Activated naive CD4-positive, alpha-beta T cell treated with anti-CD3 and anti-CD28 coated beads, Interleukin-2, amount 10 ng/mL, durations not matched to agents 7 days and 5 days (primary cell): ENCODE measurements at regions not wholly inside any gene's neighbourhood (a gene's known extent, or its start where the extent isn't known, plus 50 kb on each side); places are given as distances from the start of the nearest gene placed in this dataset.

Experiments
- CTCF ChIA-PET: fragments of 350-600 bp; sonication (Branson Sonifier 250); formaldehyde crosslinking; loops from one replicate; lab custom pipeline; 2021; ENCODE audit warnings: antibody characterized with exemption; lab: Charles Lee
- DNase-seq: peaks from one replicate; pipeline ENCODE4 v3.0.0-alpha.2; 2020
- H3K27ac Mint-ChIP-seq: one replicate; pipeline ENCODE4 v1.8.0; 2021; ENCODE audit warnings: mild to moderate bottlenecking, moderate library complexity, mixed read lengths
- H3K27me3 Mint-ChIP-seq: one replicate; pipeline ENCODE4 v1.8.0; 2021; ENCODE audit warnings: mild to moderate bottlenecking, mixed read lengths
- H3K36me3 Mint-ChIP-seq: one replicate; pipeline ENCODE4 v1.8.0; 2021; ENCODE audit warnings: mixed read lengths
- H3K4me1 Mint-ChIP-seq: one replicate; pipeline ENCODE4 v1.8.0; 2021; ENCODE audit warnings: mixed read lengths
- H3K4me3 Mint-ChIP-seq: one replicate; pipeline ENCODE4 v1.8.0; 2021; ENCODE audit warnings: mild to moderate bottlenecking, moderate library complexity, mixed read lengths
- H3K9me3 Mint-ChIP-seq: one replicate; pipeline ENCODE4 v1.8.0; 2021; ENCODE audit warnings: mixed read lengths

GRCh38 chr14:46051796-46052195 lies 599.8 kb downstream of the RPL10L start:
- no peaks in the 10 kb centered on the region for H3K36me3 Mint-ChIP-seq

GRCh38 chr14:46048127-46048526 lies 603.5 kb downstream of the RPL10L start:
- DNase-seq = no peak
- Mint-ChIP-seq H3K4me3 (no peak overlapping the region), H3K36me3 (no peaks in the 10 kb centered on the region), H3K4me1 (no peaks in the 10 kb centered on the region), H3K27ac (no peak overlapping the region), H3K27me3 (no peaks in the 10 kb centered on the region), H3K9me3 (peaks cover 6% of the 10 kb centered on the region)
- CTCF ChIA-PET = no interaction called here

More at GRCh38 chr14:46051796-46052195, 599.8 kb downstream of the RPL10L start:
- no peaks in the 10 kb centered on the region for H3K27me3 Mint-ChIP-seq
- no peak overlapping the region for H3K27ac Mint-ChIP-seq
- no peak for DNase-seq
- H3K4me1 Mint-ChIP-seq = no peaks in the 10 kb centered on the region
- H3K9me3 Mint-ChIP-seq = peaks cover 7% of the 10 kb centered on the region
- CTCF ChIA-PET = no interaction called here
- no peak overlapping the region for H3K4me3 Mint-ChIP-seq

- CTCF ChIA-PET = no interaction called here
- Mint-ChIP-seq H3K4me3 (no peak overlapping the region), H3K36me3 (no peaks in the 10 kb centered on the region), H3K9me3 (peaks cover 9% of the 10 kb centered on the region), H3K27ac (no peak overlapping the region), H3K4me1 (no peaks in the 10 kb centered on the region), H3K27me3 (no peaks in the 10 kb centered on the region)
- DNase-seq = no peak
Measured at GRCh38 chr14:46036099-46036498, 615.5 kb downstream of the RPL10L start.

GRCh38 chr14:46034305-46034704 lies 617.3 kb downstream of the RPL10L start:
- no peak for DNase-seq
- no peaks in the 10 kb centered on the region for H3K36me3 Mint-ChIP-seq
- no peak overlapping the region for H3K4me3 Mint-ChIP-seq
- CTCF ChIA-PET = interaction anchor here (0.6 kb wide), 1 partner anchor 96 kb away, joined by 3 read pairs; no protein-coding TSS in a partner anchor
- H3K27ac Mint-ChIP-seq = no peak overlapping the region
- no peaks in the 10 kb centered on the region for H3K27me3 Mint-ChIP-seq
- H3K9me3 Mint-ChIP-seq = peaks cover 5% of the 10 kb centered on the region
- no peaks in the 10 kb centered on the region for H3K4me1 Mint-ChIP-seq

GRCh38 chr14:46018846-46019420 lies 632.6 kb downstream of the RPL10L start:
- no peak for DNase-seq
- Mint-ChIP-seq H3K27me3 (no peaks in the 10 kb centered on the region), H3K4me1 (no peaks in the 10 kb centered on the region), H3K36me3 (no peaks in the 10 kb centered on the region), H3K9me3 (peaks cover 18% of the 10 kb centered on the region), H3K4me3 (no peak overlapping the region), H3K27ac (no peak overlapping the region)
- CTCF ChIA-PET = no interaction called here

- DNase-seq = no peak
- no peaks in the 10 kb centered on the region for H3K36me3 Mint-ChIP-seq
- CTCF ChIA-PET = no interaction called here
- peaks cover 31% of the 10 kb centered on the region for H3K9me3 Mint-ChIP-seq
- H3K4me3 Mint-ChIP-seq = no peak overlapping the region
- H3K27ac Mint-ChIP-seq = no peak overlapping the region
- H3K27me3 Mint-ChIP-seq = no peaks in the 10 kb centered on the region
- H3K4me1 Mint-ChIP-seq = no peaks in the 10 kb centered on the region
Measured at GRCh38 chr14:46008348-46008747, 643.2 kb downstream of the RPL10L start.

GRCh38 chr14:45998554-45998953 lies 653.0 kb downstream of the RPL10L start:
- Mint-ChIP-seq H3K27me3 (no peaks in the 10 kb centered on the region), H3K36me3 (no peaks in the 10 kb centered on the region), H3K27ac (no peak overlapping the region), H3K9me3 (peaks cover 4% of the 10 kb centered on the region), H3K4me3 (no peak overlapping the region), H3K4me1 (no peaks in the 10 kb centered on the region)
- no peak for DNase-seq
- CTCF ChIA-PET = no interaction called here

GRCh38 chr14:45990252-45990651 lies 661.3 kb downstream of the RPL10L start:
- H3K27ac Mint-ChIP-seq = no peak overlapping the region
- DNase-seq = no peak
- H3K4me1 Mint-ChIP-seq = no peaks in the 10 kb centered on the region
- H3K27me3 Mint-ChIP-seq = no peaks in the 10 kb centered on the region
- peaks cover 3% of the 10 kb centered on the region for H3K9me3 Mint-ChIP-seq
- H3K4me3 Mint-ChIP-seq = no peak overlapping the region
- no peaks in the 10 kb centered on the region for H3K36me3 Mint-ChIP-seq
- CTCF ChIA-PET = no interaction called here

GRCh38 chr14:45976001-45976400 lies 675.6 kb downstream of the RPL10L start:
- no peak for DNase-seq
- H3K36me3 Mint-ChIP-seq = no peaks in the 10 kb centered on the region
- peaks cover 11% of the 10 kb centered on the region for H3K9me3 Mint-ChIP-seq
- CTCF ChIA-PET = no interaction called here
- no peaks in the 10 kb centered on the region for H3K27me3 Mint-ChIP-seq
- no peaks in the 10 kb centered on the region for H3K4me1 Mint-ChIP-seq
- no peak overlapping the region for H3K27ac Mint-ChIP-seq
- no peak overlapping the region for H3K4me3 Mint-ChIP-seq

GRCh38 chr14:45972416-45972815 lies 679.2 kb downstream of the RPL10L start:
- Mint-ChIP-seq H3K4me1 (no peaks in the 10 kb centered on the region), H3K27me3 (no peaks in the 10 kb centered on the region), H3K36me3 (no peaks in the 10 kb centered on the region), H3K4me3 (no peak overlapping the region), H3K9me3 (peaks cover 11% of the 10 kb centered on the region), H3K27ac (no peak overlapping the region)
- CTCF ChIA-PET = no interaction called here
- no peak for DNase-seq

GRCh38 chr14:45970621-45971020 lies 681.0 kb downstream of the RPL10L start:
- no peak overlapping the region for H3K4me3 Mint-ChIP-seq
- CTCF ChIA-PET = no interaction called here
- no peaks in the 10 kb centered on the region for H3K4me1 Mint-ChIP-seq
- no peaks in the 10 kb centered on the region for H3K36me3 Mint-ChIP-seq
- no peak overlapping the region for H3K27ac Mint-ChIP-seq
- no peaks in the 10 kb centered on the region for H3K27me3 Mint-ChIP-seq
- no peak for DNase-seq
- peaks cover 10% of the 10 kb centered on the region for H3K9me3 Mint-ChIP-seq

- CTCF ChIA-PET = no interaction called here
- no peak for DNase-seq
- peaks cover 9% of the 10 kb centered on the region for H3K9me3 Mint-ChIP-seq
- H3K4me1 Mint-ChIP-seq = no peaks in the 10 kb centered on the region
- H3K27ac Mint-ChIP-seq = no peak overlapping the region
- H3K36me3 Mint-ChIP-seq = no peaks in the 10 kb centered on the region
- H3K4me3 Mint-ChIP-seq = no peak overlapping the region
- H3K27me3 Mint-ChIP-seq = no peaks in the 10 kb centered on the region
Measured at GRCh38 chr14:45968037-45968436, 683.5 kb downstream of the RPL10L start.

GRCh38 chr14:45949479-45949878 lies 696.5 kb upstream of the MIS18BP1 start:
- no peak overlapping the region for H3K27ac Mint-ChIP-seq
- no peak for DNase-seq
- H3K4me3 Mint-ChIP-seq = no peak overlapping the region
- H3K4me1 Mint-ChIP-seq = no peaks in the 10 kb centered on the region
- no peaks in the 10 kb centered on the region for H3K9me3 Mint-ChIP-seq
- CTCF ChIA-PET = no interaction called here
- no peaks in the 10 kb centered on the region for H3K27me3 Mint-ChIP-seq
- no peaks in the 10 kb centered on the region for H3K36me3 Mint-ChIP-seq

GRCh38 chr14:45947830-45948229 lies 694.8 kb upstream of the MIS18BP1 start:
- H3K27me3 Mint-ChIP-seq = no peaks in the 10 kb centered on the region
- CTCF ChIA-PET = no interaction called here
- H3K36me3 Mint-ChIP-seq = no peaks in the 10 kb centered on the region

GRCh38 chr14:45946251-45946650 lies 693.2 kb upstream of the MIS18BP1 start:
- Mint-ChIP-seq H3K36me3 (no peaks in the 10 kb centered on the region), H3K9me3 (no peaks in the 10 kb centered on the region), H3K27ac (no peak overlapping the region), H3K4me3 (no peak overlapping the region), H3K4me1 (no peaks in the 10 kb centered on the region), H3K27me3 (no peaks in the 10 kb centered on the region)
- CTCF ChIA-PET = no interaction called here
- DNase-seq = no peak

More at GRCh38 chr14:45947830-45948229, 694.8 kb upstream of the MIS18BP1 start:
- no peak for DNase-seq
- Mint-ChIP-seq H3K4me1 (no peaks in the 10 kb centered on the region), H3K9me3 (no peaks in the 10 kb centered on the region), H3K27ac (no peak overlapping the region), H3K4me3 (no peak overlapping the region)

- no peaks in the 10 kb centered on the region for H3K4me1 Mint-ChIP-seq
- no peaks in the 10 kb centered on the region for H3K27me3 Mint-ChIP-seq
- H3K36me3 Mint-ChIP-seq = no peaks in the 10 kb centered on the region
- DNase-seq = no peak
- H3K4me3 Mint-ChIP-seq = no peak overlapping the region
- no peak overlapping the region for H3K27ac Mint-ChIP-seq
- peaks cover 3% of the 10 kb centered on the region for H3K9me3 Mint-ChIP-seq
- CTCF ChIA-PET = no interaction called here
Measured at GRCh38 chr14:45940318-45940717, 687.3 kb upstream of the MIS18BP1 start.
